Chondrocyte (in vitro differentiated cells): ENCODE measurements at regions not wholly inside any gene's neighbourhood (a gene's known extent, or its start where the extent isn't known, plus 50 kb on each side); places are given as distances from the start of the nearest gene placed in this dataset.
"Not testable (repeated sequence)": the region's sequence is repeated elsewhere in the genome, so short reads cannot be mapped to it uniquely, and the experiment has no call there.

Source experiments
- DNase-seq: peaks from one replicate; pipeline ENCODE4 v3.0.0; 2021; ENCODE audit warnings: mixed read lengths, low spot score
- H3K27ac Mint-ChIP-seq: one replicate; pipeline ENCODE4 v1.8.0; 2021; ENCODE audit warnings: mild to moderate bottlenecking, moderate library complexity, mixed read lengths; ENCODE audit not compliant: unreplicated experiment
- H3K27me3 Mint-ChIP-seq: 2 replicates; pipeline ENCODE4 v1.8.0; 2021; ENCODE audit warnings: low read depth, mixed read lengths
- H3K36me3 Mint-ChIP-seq: 2 replicates; pipeline ENCODE4 v1.8.0; 2021; ENCODE audit warnings: low read depth, mixed read lengths
- H3K4me1 Mint-ChIP-seq: 2 replicates; pipeline ENCODE4 v1.8.0; 2021; ENCODE audit warnings: low read depth, mild to moderate bottlenecking, mixed read lengths
- H3K4me3 Mint-ChIP-seq: one replicate; pipeline ENCODE4 v1.8.0; 2021; ENCODE audit warnings: mild to moderate bottlenecking, moderate library complexity, mixed read lengths; ENCODE audit not compliant: unreplicated experiment
- H3K9me3 Mint-ChIP-seq: 2 replicates; pipeline ENCODE4 v1.8.0; 2021; ENCODE audit warnings: low read depth, mixed read lengths
- TF ChIP-seq, protein P1 (sequence below): fragments of 200-600 bp; sonication (generic); IDR thresholded peaks from 2 replicates; pipeline ENCODE4 v1.5.0; 2021; ENCODE audit warnings: antibody characterized with exemption, mild to moderate bottlenecking, moderate library complexity

DNA sequence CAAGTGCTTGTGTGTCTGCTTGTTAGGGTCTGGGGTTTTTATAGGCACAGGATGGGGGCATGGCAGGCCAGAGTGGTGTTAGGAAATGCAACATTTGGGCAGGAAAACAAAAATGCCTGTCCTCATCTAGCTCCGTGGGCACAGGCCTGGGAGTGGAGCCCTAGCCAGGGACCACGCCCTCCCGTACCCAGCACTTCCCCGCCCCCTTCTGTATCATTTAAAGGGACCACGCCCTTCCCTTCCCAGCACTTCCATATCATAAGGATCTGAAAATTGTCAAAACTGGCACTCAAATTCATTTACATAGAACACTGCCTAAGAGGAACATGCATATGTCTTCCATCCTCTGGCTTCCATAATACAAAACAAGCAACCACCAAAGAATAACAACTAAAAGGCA, 185.8 kb downstream of the B3GLCT start:
- Mint-ChIP-seq H3K4me3 (no peak overlapping the region), H3K36me3 (no peaks in the 10 kb centered on the region), H3K27ac (no peak overlapping the region), H3K27me3 (peaks cover 4% of the 10 kb centered on the region), H3K4me1 (no peaks in the 10 kb centered on the region), H3K9me3 (peaks cover 6% of the 10 kb centered on the region)
- TF ChIP-seq, protein P1, sequence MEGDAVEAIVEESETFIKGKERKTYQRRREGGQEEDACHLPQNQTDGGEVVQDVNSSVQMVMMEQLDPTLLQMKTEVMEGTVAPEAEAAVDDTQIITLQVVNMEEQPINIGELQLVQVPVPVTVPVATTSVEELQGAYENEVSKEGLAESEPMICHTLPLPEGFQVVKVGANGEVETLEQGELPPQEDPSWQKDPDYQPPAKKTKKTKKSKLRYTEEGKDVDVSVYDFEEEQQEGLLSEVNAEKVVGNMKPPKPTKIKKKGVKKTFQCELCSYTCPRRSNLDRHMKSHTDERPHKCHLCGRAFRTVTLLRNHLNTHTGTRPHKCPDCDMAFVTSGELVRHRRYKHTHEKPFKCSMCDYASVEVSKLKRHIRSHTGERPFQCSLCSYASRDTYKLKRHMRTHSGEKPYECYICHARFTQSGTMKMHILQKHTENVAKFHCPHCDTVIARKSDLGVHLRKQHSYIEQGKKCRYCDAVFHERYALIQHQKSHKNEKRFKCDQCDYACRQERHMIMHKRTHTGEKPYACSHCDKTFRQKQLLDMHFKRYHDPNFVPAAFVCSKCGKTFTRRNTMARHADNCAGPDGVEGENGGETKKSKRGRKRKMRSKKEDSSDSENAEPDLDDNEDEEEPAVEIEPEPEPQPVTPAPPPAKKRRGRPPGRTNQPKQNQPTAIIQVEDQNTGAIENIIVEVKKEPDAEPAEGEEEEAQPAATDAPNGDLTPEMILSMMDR: no peak
- no peak for DNase-seq

DNA sequence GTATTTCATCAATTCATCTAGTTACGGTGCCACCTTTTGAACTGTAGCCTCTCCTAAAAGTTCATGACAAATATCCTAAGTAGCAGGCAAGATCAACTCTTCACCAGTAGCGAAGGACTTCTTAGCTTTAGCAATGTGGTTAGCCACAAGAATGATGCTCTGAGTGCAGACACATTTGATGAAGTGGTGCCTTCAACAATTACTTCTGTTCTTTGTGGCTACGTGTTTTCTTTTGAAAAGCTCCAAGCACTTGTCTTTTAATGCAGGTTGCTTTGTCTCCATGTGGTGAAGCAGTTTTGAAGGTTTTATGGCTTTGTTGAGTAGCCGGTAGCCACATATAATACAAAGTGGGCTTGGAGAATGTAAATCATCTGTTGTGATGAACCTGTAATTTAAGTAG, 194.7 kb downstream of the B3GLCT start:
- TF ChIP-seq, protein P1: no peak
- peaks cover 15% of the 10 kb centered on the region for H3K9me3 Mint-ChIP-seq
- H3K4me1 Mint-ChIP-seq: no peaks in the 10 kb centered on the region
- DNase-seq: no peak
- no peaks in the 10 kb centered on the region for H3K36me3 Mint-ChIP-seq
- no peak overlapping the region for H3K4me3 Mint-ChIP-seq
- no peak overlapping the region for H3K27ac Mint-ChIP-seq
- H3K27me3 Mint-ChIP-seq: no peaks in the 10 kb centered on the region

DNA sequence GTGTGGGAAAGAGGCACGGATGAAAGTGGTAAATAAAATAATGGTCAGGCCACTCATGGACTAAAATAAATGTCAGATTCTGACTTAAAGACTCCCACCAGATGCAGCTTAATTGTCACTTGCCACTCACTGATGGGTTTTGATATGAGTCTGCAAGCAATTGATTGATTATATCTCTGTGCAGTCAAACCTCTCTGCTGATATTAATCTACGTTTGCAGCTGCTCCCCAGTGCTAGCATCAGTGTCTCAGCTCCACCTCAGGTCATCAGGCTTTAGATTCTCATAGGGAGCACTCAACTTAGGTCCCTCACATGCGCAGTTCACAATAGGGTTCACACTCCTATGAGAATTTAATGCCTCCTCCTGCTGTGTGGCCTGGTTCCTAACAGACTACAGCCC, 195.3 kb downstream of the B3GLCT start:
- H3K4me3 Mint-ChIP-seq: no peak overlapping the region
- no peaks in the 10 kb centered on the region for H3K4me1 Mint-ChIP-seq
- TF ChIP-seq, protein P1: no peak
- no peaks in the 10 kb centered on the region for H3K27me3 Mint-ChIP-seq
- no peak overlapping the region for H3K27ac Mint-ChIP-seq
- no peak for DNase-seq
- peaks cover 20% of the 10 kb centered on the region for H3K9me3 Mint-ChIP-seq
- H3K36me3 Mint-ChIP-seq: peaks cover 3% of the 10 kb centered on the region

DNA sequence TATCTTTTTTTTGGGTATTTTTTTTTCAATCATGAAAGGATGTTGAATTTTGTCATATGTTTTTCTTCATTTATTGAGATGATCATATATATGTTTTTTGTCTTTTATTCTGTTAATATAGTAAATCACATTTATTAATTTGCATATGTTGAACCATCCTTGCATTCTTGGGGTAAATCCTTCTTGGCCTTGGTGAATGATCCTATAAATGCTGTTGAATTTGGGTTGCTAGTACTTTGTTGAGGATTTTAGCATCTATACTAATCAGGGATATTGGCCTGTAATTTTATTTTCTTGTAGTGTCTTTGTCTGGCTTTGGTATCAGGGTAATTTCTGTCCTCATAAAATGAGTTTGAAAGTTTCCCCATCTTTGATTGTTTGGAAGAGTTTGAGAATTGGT, 199.9 kb downstream of the B3GLCT start:
- TF ChIP-seq, protein P1: no peak
- Mint-ChIP-seq H3K4me1 (no peaks in the 10 kb centered on the region), H3K27ac (no peak overlapping the region), H3K4me3 (no peak overlapping the region), H3K9me3 (peaks cover 33% of the 10 kb centered on the region), H3K27me3 (no peaks in the 10 kb centered on the region), H3K36me3 (peaks cover 6% of the 10 kb centered on the region)
- no peak for DNase-seq

DNA sequence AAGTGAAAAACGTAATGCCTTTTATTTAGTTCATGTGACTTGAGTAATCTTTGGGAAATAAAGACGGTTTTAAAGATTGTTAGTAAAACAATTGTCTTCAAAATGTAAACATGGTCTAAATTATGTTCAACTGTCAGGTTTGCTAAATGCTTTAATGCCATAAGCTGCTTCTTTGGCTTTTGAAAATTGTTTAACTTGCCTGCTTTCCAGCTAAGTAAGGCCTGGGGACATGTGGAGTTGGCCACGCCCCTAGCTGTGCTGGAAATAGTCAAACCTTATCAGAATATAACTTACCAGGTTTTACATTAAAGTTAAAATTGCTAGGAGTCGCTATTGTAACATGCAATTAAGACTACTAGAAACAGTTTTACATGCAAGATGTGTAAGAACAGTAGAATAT, 203.9 kb downstream of the B3GLCT start:
- H3K27me3 Mint-ChIP-seq, H3K4me1 Mint-ChIP-seq, H3K4me3 Mint-ChIP-seq, DNase-seq, H3K27ac Mint-ChIP-seq, H3K36me3 Mint-ChIP-seq: not testable (repeated sequence)
- H3K9me3 Mint-ChIP-seq: peaks cover 27% of the 10 kb centered on the region

DNA sequence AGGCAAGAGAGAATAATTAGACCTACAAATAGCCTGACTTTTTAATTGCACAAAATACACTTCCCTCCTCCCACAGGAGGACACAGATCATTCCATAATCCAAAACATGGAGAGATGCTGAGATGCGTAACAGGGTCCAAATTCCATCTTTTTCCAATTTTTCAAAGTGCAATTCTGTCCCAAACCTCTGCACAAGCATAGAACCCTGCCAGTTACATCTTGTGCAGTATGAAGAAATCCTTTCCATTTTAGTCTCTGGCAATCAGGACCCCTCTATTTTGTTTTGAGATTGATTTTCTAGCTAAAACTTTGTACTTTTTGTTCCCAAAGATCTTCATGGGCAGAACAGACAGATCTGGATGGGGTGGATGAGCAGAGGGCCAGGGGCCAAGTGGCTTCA, 209.2 kb downstream of the B3GLCT start:
- Mint-ChIP-seq H3K4me3 (no peak overlapping the region), H3K9me3 (no peaks in the 10 kb centered on the region), H3K4me1 (no peaks in the 10 kb centered on the region), H3K27ac (no peak overlapping the region), H3K36me3 (no peaks in the 10 kb centered on the region), H3K27me3 (peaks cover 20% of the 10 kb centered on the region)
- DNase-seq: no peak
- TF ChIP-seq, protein P1: no peak
